ENCODE measurements at regions not wholly inside any gene's neighbourhood (a gene's known extent, or its start where the extent isn't known, plus 50 kb on each side); places are given as distances from the start of the nearest gene placed in this dataset.
A peak's percentile ranks its signal among the peaks of the same experiment; 100 is the strongest.

DNA sequence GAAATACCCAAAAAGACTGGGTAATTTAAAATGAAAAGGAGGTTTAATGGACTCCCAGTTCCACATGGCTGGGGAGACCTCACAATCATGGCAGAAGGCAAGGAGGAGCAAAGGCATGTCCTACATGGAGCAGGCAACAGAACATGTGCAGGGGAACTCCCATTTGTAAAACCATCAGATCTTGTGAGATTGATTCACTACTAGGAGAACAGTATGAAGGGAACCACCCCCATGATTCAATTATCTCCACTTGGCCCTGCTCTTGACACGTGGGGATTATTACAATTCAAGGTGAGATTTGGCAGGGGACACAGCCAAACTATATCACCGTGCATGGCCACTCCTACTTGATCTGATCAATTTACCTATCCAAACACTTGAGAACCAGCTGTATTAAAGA is 131.5 kb upstream of the LDB2 start:
- Histone ChIP-seq H4K20me1 (replicated peaks; ENCODE audit: control insufficient read depth, extremely low read depth, insufficient read depth, low read length) (no peaks in the 10 kb centered on the region), H3K79me2 (ENCODE audit: control insufficient read depth, insufficient read depth, low read length) (no peaks in the 10 kb centered on the region), H3K4me2 (ENCODE audit: insufficient read depth, low read length) (peak overlapping the region; percentile 58), H3K9me3 (replicated peaks; ENCODE audit: control insufficient read depth, insufficient read depth, low read length) (no peaks in the 10 kb centered on the region), H3K27me3 (ENCODE audit: control insufficient read depth in 2 of 2, insufficient read depth in 2 of 2, low read length in 2 of 2) (no peaks in the 10 kb centered on the region), H3K27ac (ENCODE audit: insufficient read depth, low read depth, low read length) (peak overlapping the region; percentile 68), H3K36me3 (ENCODE audit: control insufficient read depth in 2 of 2, extremely low read depth in 1 of 2, insufficient read depth in 2 of 2, low read length in 2 of 2) (no peaks in the 10 kb centered on the region), H3K9me1 (replicated peaks; ENCODE audit: control insufficient read depth, extremely low read depth, insufficient read depth, low read length) (no peaks in the 10 kb centered on the region), H3K9ac (replicated peaks; ENCODE audit: extremely low read depth, insufficient read depth, low read length) (no peak overlapping the region), H3K4me1 (ENCODE audit: control insufficient read depth, extremely low read depth, insufficient read depth, low read length) (peaks cover 46% of the 10 kb centered on the region), H3K4me3 (replicated peaks in 1 of 3; ENCODE audit: insufficient read depth in 1 of 3, low read depth in 1 of 3, low read length in 3 of 3) (no peak overlapping the region), H2AFZ (ENCODE audit: low read depth, low read length) (peak overlapping the region; percentile 1)
- dilution Hi-C loops (cut with MboI; ENCODE audit: extremely low pct_ligation_motif_present, low sequenced_read_pairs): no loop called here
- no peak for TF ChIP-seq JUN (IDR thresholded peaks at IDR 0.05; ENCODE audit: borderline replicate concordance, insufficient read depth, insufficient read length, low read depth)
- TF ChIP-seq MYC (IDR thresholded peaks at IDR 0.05; ENCODE audit: low read depth, low read length): no peak
- TF ChIP-seq POLR2A (IDR thresholded peaks at IDR 0.05; ENCODE audit: low read depth, low read length): no peak
- no peak for TF ChIP-seq GATA2 (IDR thresholded peaks at IDR 0.05; ENCODE audit: insufficient read depth, insufficient read length, low read depth, low read length)
- DNase-seq (ENCODE audit: low read depth, low spot score) (no peak), FAIRE-seq (no peak)
- no TSS peak for BruUV-seq (replicated peaks)
- intact Hi-C loops (cut with micrococcal nuclease): loop anchor here (1.0 to 10.0 kb wide), 3 partner anchors 112 to 294 kb away; no protein-coding TSS in a partner anchor
- POLR2A ChIA-PET: interaction anchor here (1.2 kb wide), 1 partner anchor 17 kb away, joined by 3 read pairs; no protein-coding TSS in a partner anchor
- CTCF ChIA-PET: interaction anchor here (0.6 to 2.2 kb wide), 9 partner anchors 9 to 295 kb away, joined by 3 to 14 read pairs (median 5); no protein-coding TSS in a partner anchor

DNA sequence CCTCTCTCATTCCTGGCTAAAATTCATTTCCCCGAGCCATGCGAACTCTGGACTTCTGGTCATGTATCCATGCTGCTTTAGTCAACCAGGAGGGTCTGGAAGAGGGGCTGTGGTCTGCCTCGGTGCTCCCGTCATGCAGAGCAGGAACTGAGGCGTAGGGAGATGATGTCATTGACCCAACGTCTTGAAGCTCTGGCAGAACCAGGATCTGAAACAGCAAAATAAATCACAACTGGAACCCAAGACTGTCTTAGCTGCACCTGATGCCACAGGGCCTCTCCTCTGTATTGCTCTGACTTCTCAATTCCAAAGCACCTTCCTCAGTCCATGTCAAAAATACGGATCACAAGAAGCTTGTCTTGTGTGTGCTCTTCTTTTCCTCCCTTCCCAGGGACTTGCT is 131.0 kb upstream of the LDB2 start:
- ChIA-PET POLR2A (no interaction called here), CTCF (interaction anchor here (0.6 to 2.2 kb wide), 4 partner anchors 9 to 295 kb away, joined by 3 to 14 read pairs (median 8); no protein-coding TSS in a partner anchor)
- no peaks in the 10 kb centered on the region for H3K36me3 ChIP-seq (ENCODE audit: control insufficient read depth in 2 of 2, extremely low read depth in 1 of 2, insufficient read depth in 2 of 2, low read length in 2 of 2)
- no peak overlapping the region for H2AFZ ChIP-seq (ENCODE audit: low read depth, low read length)
- H4K20me1 ChIP-seq (replicated peaks; ENCODE audit: control insufficient read depth, extremely low read depth, insufficient read depth, low read length): no peaks in the 10 kb centered on the region
- intact Hi-C loops (cut with micrococcal nuclease) (loop anchor here (5.0 kb wide), 1 partner anchor 113 kb away; no protein-coding TSS in a partner anchor), dilution Hi-C loops (cut with MboI; ENCODE audit: extremely low pct_ligation_motif_present, low sequenced_read_pairs) (no loop called here)
- no peak for DNase-seq (ENCODE audit: low read depth, low spot score)
- H3K79me2 ChIP-seq (ENCODE audit: control insufficient read depth, insufficient read depth, low read length): no peaks in the 10 kb centered on the region
- H3K9me3 ChIP-seq (replicated peaks; ENCODE audit: control insufficient read depth, insufficient read depth, low read length): no peaks in the 10 kb centered on the region
- H3K27ac ChIP-seq (ENCODE audit: insufficient read depth, low read depth, low read length): no peak overlapping the region
- H3K9ac ChIP-seq (replicated peaks; ENCODE audit: extremely low read depth, insufficient read depth, low read length): no peak overlapping the region
- no peaks in the 10 kb centered on the region for H3K27me3 ChIP-seq (ENCODE audit: control insufficient read depth in 2 of 2, insufficient read depth in 2 of 2, low read length in 2 of 2)
- no peaks in the 10 kb centered on the region for H3K9me1 ChIP-seq (replicated peaks; ENCODE audit: control insufficient read depth, extremely low read depth, insufficient read depth, low read length)
- TF ChIP-seq MYC (IDR thresholded peaks at IDR 0.05; ENCODE audit: low read depth, low read length) (no peak), POLR2AphosphoS5 (IDR thresholded peaks at IDR 0.05; ENCODE audit: insufficient read depth, low read depth, low read length) (no peak), POLR2A (IDR thresholded peaks at IDR 0.05; ENCODE audit: low read depth, low read length) (no peak), FOS (IDR thresholded peaks at IDR 0.05; ENCODE audit: borderline replicate concordance, insufficient read depth, low read length) (no peak), JUN (IDR thresholded peaks at IDR 0.05; ENCODE audit: borderline replicate concordance, insufficient read depth, insufficient read length, low read depth) (no peak), EZH2 (IDR thresholded peaks at IDR 0.05; ENCODE audit: borderline replicate concordance, low read depth, low read length, severe bottlenecking) (no peak), GATA2 (IDR thresholded peaks at IDR 0.05; ENCODE audit: insufficient read depth, insufficient read length, low read depth, low read length) (no peak)
- TF ChIP-seq, protein P1, sequence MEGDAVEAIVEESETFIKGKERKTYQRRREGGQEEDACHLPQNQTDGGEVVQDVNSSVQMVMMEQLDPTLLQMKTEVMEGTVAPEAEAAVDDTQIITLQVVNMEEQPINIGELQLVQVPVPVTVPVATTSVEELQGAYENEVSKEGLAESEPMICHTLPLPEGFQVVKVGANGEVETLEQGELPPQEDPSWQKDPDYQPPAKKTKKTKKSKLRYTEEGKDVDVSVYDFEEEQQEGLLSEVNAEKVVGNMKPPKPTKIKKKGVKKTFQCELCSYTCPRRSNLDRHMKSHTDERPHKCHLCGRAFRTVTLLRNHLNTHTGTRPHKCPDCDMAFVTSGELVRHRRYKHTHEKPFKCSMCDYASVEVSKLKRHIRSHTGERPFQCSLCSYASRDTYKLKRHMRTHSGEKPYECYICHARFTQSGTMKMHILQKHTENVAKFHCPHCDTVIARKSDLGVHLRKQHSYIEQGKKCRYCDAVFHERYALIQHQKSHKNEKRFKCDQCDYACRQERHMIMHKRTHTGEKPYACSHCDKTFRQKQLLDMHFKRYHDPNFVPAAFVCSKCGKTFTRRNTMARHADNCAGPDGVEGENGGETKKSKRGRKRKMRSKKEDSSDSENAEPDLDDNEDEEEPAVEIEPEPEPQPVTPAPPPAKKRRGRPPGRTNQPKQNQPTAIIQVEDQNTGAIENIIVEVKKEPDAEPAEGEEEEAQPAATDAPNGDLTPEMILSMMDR (IDR thresholded peaks at IDR 0.05; ENCODE audit: extremely low read depth in 1 of 2, insufficient read depth in 1 of 2, low read depth in 1 of 2, low read length in 2 of 2): no peak
- TF ChIP-seq, protein P2, sequence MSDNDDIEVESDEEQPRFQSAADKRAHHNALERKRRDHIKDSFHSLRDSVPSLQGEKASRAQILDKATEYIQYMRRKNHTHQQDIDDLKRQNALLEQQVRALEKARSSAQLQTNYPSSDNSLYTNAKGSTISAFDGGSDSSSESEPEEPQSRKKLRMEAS (IDR thresholded peaks at IDR 0.05; ENCODE audit: insufficient read depth, insufficient read length): no peak
- peaks cover 46% of the 10 kb centered on the region for H3K4me1 ChIP-seq (ENCODE audit: control insufficient read depth, extremely low read depth, insufficient read depth, low read length)
- BruUV-seq (replicated peaks): no TSS peak
- H3K4me3 ChIP-seq (replicated peaks in 1 of 3; ENCODE audit: insufficient read depth in 1 of 3, low read depth in 1 of 3, low read length in 3 of 3): no peak overlapping the region
- no peak overlapping the region for H3K4me2 ChIP-seq (ENCODE audit: insufficient read depth, low read length)
- no peak for FAIRE-seq
